Breast epithelium (tissue), 4 donors: ENCODE measurements at regions not wholly inside any gene's neighbourhood (a gene's known extent, or its start where the extent isn't known, plus 50 kb on each side); places are given as distances from the start of the nearest gene placed in this dataset.

ENCODE experiments used
- DNase-seq, 2 donors: peaks; one replicate each; pipeline ENCODE4 v3.0.0-alpha.2; 2019; ENCODE audit warnings: low spot score in 2 of 2
- H3K27ac ChIP-seq, 2 donors: fragments of 200-600 bp; sonication (generic) in 1 of 2; one replicate each; pipeline ENCODE4 v1.5.1; 2016 to 2019; ENCODE audit warnings: mild to moderate bottlenecking in 1 of 2
- H3K27me3 ChIP-seq, 2 donors: fragments of 200-600 bp; sonication (generic) in 1 of 2; one replicate each; pipeline versions ENCODE4 v1.5.1 to v1.6.0; 2017 to 2019; ENCODE audit warnings: control low read depth in 1 of 2, mild to moderate bottlenecking in 1 of 2
- H3K36me3 ChIP-seq: fragments of 200-600 bp; one replicate; pipeline ENCODE4 v1.5.1; 2019
- H3K4me1 ChIP-seq, 2 donors: fragments of 200-600 bp; sonication (generic); one replicate each; pipeline ENCODE4 v1.5.1; 2016 to 2019; ENCODE audit warnings: control low read depth in 1 of 2
- H3K4me3 ChIP-seq, 3 donors: fragments of 200-600 bp; sonication (generic); 1 replicate in 2 of 3; 2 replicates in 1 of 3; pipeline ENCODE4 v1.5.1; 2016 to 2019; ENCODE audit warnings: mild to moderate bottlenecking in 3 of 3, moderate library complexity in 2 of 3
- H3K9me3 ChIP-seq, 2 donors: fragments of 200-600 bp; sonication (generic) in 1 of 2; one replicate each; pipeline ENCODE4 v1.5.1; 2016 to 2019; ENCODE audit warnings: control low read depth in 1 of 2
- POLR2A ChIP-seq: fragments of 450-650 bp; IDR thresholded peaks from one replicate; pipeline ENCODE4 v1.6.1; 2016; ENCODE audit warnings: antibody characterized with exemption, mild to moderate bottlenecking, moderate library complexity
- POLR2AphosphoS5 ChIP-seq, 3 donors: sonication (generic); formaldehyde crosslinking; IDR thresholded peaks; one replicate each; pipeline ENCODE4 v1.6.1; 2017; ENCODE audit warnings: antibody characterized with exemption in 3 of 3
- intact Hi-C: fragments of 100-400 bp; cut with DNase I; formaldehyde crosslinking; loops from one replicate; pipeline ENCODE4 v1.15.1; 2023; ENCODE audit warnings: low total_unique reads
- TF ChIP-seq, protein P1 (sequence below), 3 donors: fragments of 450-650 bp; IDR thresholded peaks; one replicate each; pipeline ENCODE4 v1.5.1; 2016 to 2017; ENCODE audit warnings: antibody characterized with exemption in 3 of 3, mild to moderate bottlenecking in 3 of 3, moderate library complexity in 3 of 3

GRCh38 chr3:64358853-64359252, 133.6 kb upstream of the PRICKLE2 start:
- intact Hi-C loops, result no loop called here
- DNase-seq, result no peak
- TF ChIP-seq POLR2AphosphoS5 (IDR thresholded peaks at IDR 0.05) (no peak), POLR2A (no peak)
- TF ChIP-seq, protein P1, sequence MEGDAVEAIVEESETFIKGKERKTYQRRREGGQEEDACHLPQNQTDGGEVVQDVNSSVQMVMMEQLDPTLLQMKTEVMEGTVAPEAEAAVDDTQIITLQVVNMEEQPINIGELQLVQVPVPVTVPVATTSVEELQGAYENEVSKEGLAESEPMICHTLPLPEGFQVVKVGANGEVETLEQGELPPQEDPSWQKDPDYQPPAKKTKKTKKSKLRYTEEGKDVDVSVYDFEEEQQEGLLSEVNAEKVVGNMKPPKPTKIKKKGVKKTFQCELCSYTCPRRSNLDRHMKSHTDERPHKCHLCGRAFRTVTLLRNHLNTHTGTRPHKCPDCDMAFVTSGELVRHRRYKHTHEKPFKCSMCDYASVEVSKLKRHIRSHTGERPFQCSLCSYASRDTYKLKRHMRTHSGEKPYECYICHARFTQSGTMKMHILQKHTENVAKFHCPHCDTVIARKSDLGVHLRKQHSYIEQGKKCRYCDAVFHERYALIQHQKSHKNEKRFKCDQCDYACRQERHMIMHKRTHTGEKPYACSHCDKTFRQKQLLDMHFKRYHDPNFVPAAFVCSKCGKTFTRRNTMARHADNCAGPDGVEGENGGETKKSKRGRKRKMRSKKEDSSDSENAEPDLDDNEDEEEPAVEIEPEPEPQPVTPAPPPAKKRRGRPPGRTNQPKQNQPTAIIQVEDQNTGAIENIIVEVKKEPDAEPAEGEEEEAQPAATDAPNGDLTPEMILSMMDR (IDR thresholded peaks at IDR 0.05), result no peak

DNA sequence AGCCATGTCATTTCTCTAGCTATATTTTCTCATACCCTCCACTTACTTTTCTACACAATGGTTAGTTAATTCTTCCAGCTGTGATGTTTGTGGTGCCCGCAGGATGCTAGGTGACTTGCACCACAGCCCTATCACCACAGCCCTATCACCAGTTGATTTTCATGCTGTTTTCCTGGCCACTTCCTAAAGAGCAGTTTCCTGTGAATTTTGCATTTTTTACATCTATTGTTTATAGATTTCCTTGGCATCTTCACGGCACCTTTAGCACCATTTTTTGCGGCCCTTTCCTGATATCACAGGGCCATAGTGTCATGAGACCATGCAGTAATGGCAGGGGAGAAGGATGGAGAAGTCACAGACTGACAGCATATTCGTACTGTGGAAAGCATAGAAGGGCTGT, 132.9 kb upstream of the PRICKLE2 start:
- intact Hi-C loops, result no loop called here
- Histone ChIP-seq H3K4me1 (peaks cover 3 to 14% of the 10 kb centered on the region in 2 donors), H3K27ac (no peak overlapping the region), H3K9me3 (no peaks in the 10 kb centered on the region), H3K27me3 (no peaks in the 10 kb centered on the region), H3K36me3 (no peaks in the 10 kb centered on the region), H3K4me3 (no peak overlapping the region)
- no peak for DNase-seq
- TF ChIP-seq, protein P1 (IDR thresholded peaks at IDR 0.05), result no peak
- TF ChIP-seq POLR2AphosphoS5 (IDR thresholded peaks at IDR 0.05) (no peak), POLR2A (no peak)

More at GRCh38 chr3:64358853-64359252, 133.6 kb upstream of the PRICKLE2 start:
- Histone ChIP-seq H3K27me3 (no peaks in the 10 kb centered on the region), H3K9me3 (no peaks in the 10 kb centered on the region), H3K36me3 (no peaks in the 10 kb centered on the region), H3K4me1 (peaks cover 0 to 7% of the 10 kb centered on the region in 2 donors), H3K4me3 (no peak overlapping the region), H3K27ac (no peak overlapping the region)

- TF ChIP-seq POLR2A (no peak), POLR2AphosphoS5 (IDR thresholded peaks at IDR 0.05) (no peak)
- TF ChIP-seq, protein P1 (IDR thresholded peaks at IDR 0.05), result no peak
- intact Hi-C loops, result no loop called here
- Histone ChIP-seq H3K9me3 (no peaks in the 10 kb centered on the region), H3K4me1 (peaks cover 4 to 15% of the 10 kb centered on the region in 2 donors), H3K4me3 (no peak overlapping the region), H3K36me3 (no peaks in the 10 kb centered on the region), H3K27me3 (no peaks in the 10 kb centered on the region), H3K27ac (no peak overlapping the region)
- no peak for DNase-seq
These were observed 132.2 kb upstream of the PRICKLE2 start for GRCh38 chr3:64357481-64357880.

- Histone ChIP-seq H3K27me3 (no peaks in the 10 kb centered on the region), H3K4me1 (peaks cover 4 to 15% of the 10 kb centered on the region in 2 donors), H3K9me3 (no peaks in the 10 kb centered on the region), H3K27ac (peak overlapping the region in 1 of 2 donors; percentile 65), H3K4me3 (no peak overlapping the region), H3K36me3 (no peaks in the 10 kb centered on the region)
- TF ChIP-seq, protein P1 (IDR thresholded peaks at IDR 0.05), result no peak
- TF ChIP-seq POLR2A (no peak), POLR2AphosphoS5 (IDR thresholded peaks at IDR 0.05) (no peak)
- intact Hi-C loops, result no loop called here
- no peak for DNase-seq
These were observed 130.1 kb upstream of the PRICKLE2 start for GRCh38 chr3:64355401-64355807.

- intact Hi-C loops, result no loop called here
- peak overlapping the region in 1 of 2 donors; percentile 65 for H3K27ac ChIP-seq
- H3K36me3 ChIP-seq, result no peaks in the 10 kb centered on the region
- H3K4me3 ChIP-seq, result no peak overlapping the region
- no peak for DNase-seq
- peaks cover 4 to 15% of the 10 kb centered on the region in 2 donors for H3K4me1 ChIP-seq
- TF ChIP-seq POLR2A, result no peak
- TF ChIP-seq, protein P1 (IDR thresholded peaks at IDR 0.05), result no peak
- no peaks in the 10 kb centered on the region for H3K27me3 ChIP-seq
- no peaks in the 10 kb centered on the region for H3K9me3 ChIP-seq
These were observed 129.7 kb upstream of the PRICKLE2 start for GRCh38 chr3:64354956-64355355.
